ENCODE measurements at regions not wholly inside any gene's neighbourhood (a gene's known extent, or its start where the extent isn't known, plus 50 kb on each side); places are given as distances from the start of the nearest gene placed in this dataset.

DNA sequence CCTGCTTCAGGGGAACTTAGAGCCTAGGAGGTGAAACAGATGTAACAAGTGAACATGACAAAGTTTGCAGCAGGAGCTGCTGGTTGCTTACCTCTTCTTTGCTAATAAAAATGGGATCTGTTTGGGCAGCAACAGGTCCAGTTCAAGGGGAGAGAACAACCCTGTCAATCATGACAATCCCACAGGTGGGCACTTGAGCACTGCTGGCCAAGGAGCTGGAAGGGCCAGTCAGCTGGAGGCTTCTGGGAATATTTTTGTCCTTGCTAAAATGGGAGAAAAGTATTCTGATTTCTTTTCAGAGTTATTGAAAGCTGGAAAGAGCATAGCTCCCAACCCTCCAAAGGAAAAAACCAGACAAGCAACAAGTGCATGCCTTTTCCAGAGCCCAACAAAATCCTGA lies 477.7 kb upstream of the SULF2 start:
- no peak for DNase-seq

DNA sequence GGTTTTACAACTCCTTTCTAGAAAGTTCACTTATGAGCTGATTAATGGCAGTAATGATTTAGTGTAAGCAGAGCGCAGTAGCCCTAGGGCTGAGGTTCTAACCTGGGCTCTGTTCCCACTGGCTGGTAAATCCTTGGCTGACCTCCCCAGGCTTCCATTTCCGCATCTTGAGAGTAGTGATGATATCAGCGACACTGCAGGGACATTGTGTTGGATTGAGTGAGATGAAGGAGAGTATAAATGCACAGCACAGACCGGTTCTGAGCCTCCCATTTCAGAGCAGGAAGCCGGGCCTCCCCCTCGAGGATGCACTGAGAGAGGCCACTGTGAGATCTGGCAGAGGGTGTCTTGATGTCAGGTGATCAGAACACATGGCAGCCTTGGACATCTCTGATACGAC lies 477.2 kb upstream of the SULF2 start:
- peak in 1 of 2 experiments; percentile 40 for DNase-seq

DNA sequence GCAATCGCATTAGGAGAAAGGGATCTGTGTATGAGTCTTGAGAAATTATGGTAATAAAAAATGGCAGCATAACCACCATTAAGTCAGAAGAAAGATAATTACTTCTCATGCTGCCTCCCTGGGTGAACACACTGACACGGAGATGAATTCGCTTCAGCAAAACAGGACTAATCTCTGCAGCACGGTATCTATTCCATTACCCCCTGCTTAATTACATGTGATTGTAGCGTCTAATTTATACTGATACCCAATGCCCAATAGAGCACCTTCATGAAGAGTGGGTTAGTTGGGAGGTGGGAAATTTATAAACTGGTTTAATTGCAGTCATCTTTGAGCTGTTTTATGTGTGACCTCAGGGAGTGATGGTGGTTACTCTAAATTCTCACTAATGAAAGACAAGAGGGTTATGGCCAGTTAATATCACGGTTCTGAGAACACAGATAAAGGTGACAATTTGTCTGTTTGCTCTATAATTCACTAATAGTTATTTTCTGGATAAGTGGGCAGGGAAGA lies 476.2 kb upstream of the SULF2 start:
- DNase-seq = no peak

DNA sequence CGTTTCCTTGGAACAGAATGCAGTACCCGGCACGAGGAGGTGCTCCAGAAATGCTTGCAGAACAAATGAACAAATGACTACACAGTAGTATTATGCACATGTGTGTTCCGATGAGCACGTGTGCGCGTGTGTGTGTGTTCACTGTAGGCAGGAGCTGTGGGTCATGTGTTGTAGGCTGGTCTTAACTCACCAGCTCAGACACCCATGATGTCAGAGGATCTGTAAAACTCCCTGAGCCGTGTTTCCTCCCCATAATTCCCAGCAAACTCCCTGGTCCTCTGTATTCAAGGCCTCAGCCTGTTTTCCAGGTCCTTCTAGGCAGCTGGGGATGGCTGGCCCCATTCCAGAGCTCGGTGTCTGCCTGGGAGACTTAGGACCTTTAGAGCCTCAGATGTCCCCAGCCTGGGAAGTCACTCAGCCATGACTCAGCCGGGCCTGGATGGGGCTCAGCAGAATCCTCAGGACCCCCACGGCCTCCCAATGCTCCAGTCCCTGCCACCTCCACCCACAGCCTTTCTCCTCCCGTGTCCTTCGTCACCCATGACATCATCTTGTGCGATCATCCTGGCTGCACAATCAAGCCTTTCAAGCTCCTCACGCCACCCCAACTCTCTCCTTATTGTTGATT lies 475.0 kb upstream of the SULF2 start:
- DNase-seq = peak; percentile 30 to 59

DNA sequence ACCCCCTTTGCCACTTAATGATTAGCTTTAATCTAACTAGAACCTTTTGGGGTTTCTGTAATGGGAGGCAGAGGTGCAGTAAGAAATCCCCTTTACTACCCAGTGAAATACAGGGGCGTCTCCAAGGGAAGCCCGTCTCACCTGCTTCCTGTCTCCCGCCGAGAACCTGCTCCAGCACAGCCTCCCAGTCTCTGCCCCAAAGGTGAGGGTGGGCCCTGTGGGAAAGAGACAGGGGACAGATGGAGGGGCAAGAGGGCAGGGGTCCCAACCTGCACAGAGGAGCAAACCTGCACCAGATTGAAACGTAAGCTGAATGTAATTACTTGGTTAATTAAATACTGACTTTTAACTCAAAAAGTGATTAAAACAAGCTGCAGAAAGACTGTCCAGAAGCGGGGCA lies 474.2 kb upstream of the SULF2 start:
- DNase-seq = no peak

DNA sequence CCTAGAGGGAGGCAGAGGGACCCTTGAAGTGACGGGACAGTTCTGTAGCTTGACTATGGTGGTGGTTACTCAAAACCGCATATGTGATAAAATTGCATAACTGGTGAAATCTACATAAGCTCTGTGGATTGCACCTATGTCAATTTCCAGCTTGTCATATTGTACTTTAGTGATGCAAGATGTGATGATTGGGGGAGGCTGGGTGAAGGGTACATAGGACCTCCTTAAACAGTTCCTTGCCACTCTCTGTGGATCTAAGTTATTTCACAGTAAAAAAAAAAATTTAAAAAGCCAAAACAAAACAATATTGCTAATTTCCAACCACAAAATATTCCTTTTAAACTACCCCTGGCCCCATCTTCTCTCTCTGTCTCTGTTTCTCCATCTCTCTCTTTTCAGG lies 472.6 kb upstream of the SULF2 start:
- DNase-seq = no peak

DNA sequence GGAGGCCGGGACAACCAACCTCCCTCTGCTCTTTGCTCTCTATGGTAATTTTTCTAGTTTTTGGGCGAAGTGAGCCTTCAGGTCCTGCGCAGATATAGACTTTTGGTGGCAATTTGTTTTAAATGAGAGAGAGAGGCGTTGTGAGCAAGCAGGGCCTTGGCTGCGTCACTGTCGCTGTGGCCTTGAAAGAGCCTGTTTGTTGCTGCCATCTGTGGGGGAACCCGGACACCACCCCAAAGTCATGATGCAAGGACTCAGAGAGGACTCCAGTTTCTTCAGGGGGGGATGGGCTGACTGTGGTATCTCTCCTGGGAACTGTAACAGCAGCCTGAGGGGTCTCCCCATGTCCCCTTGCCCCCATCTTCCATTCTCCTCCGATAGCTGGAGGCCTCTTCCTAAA lies 462.7 kb upstream of the SULF2 start:
- DNase-seq = peak in 1 of 2 experiments; percentile 42

DNA sequence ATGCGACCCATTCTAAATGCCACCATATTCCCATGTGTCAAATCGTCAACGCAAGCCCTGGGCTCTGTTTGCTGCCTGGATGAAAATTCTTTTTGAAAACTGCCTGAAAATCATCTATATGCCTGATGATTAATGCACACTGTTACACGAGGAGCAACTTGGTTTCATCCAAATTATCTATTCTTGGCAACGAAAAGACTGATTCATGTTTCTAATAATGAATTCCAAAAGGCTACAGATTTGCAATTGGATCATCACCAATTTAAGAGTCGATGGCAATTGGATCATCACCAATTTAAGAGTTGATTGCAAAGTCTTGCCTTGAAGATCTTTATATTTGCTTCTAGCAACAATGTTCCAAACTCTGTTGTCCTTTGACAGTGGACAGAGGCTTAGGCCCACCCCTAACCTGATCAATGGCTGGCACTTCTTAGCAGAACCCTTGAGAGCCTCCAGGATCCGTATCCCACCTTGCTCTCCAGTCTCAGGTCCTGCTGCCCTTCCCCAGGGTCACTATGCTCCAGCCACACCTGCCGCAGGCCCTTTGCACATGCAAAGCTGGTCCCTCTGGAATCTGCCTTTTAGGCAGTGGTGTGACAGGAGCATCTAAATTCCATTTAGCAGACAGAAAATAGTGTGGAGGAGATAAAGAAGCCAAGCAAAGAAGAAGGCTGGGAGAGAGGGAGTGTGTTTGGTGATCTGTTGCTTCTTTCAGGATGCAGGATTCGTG lies 460.9 kb upstream of the SULF2 start:
- no peak for DNase-seq

DNA sequence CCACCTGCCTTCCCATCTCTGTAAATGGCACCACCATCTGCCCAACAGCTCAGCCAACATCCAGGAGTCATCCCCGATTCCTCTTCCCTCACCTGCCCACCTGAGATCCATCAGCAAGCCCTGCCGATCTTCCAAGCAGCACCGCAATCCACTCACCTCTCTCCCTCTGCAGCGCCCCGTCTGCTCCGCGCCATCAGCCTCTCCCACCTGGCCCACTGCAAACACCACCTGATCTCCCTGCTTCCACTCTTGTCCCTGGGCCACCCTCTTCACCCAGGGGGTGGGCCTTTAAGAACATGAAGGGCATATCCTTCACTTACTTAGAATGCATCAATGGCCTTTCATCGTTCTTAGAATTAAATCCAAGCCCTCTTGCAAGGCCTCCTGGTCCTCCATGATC lies 457.3 kb upstream of the SULF2 start:
- peak in 1 of 2 experiments; percentile 34 for DNase-seq

DNA sequence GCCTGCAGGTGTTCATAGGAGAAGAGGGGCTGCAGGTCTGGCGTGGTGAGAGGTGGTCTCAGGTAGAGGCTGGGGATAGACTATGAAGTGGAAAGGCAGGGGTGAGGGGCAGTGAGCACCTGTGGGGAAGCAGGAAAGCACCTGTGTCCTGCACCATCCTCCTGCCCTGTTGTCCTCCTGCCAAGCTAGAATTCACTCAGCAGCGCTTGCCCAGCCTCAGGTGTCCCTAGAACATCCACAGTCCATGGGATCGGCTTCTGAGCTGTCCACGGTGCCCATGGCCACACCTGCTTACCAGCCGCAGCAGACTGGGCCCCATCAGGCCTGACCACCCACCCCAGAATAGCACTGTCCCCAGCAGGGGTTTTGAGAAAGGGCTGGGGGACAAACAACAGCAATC lies 456.2 kb upstream of the SULF2 start:
- no peak for DNase-seq

DNA sequence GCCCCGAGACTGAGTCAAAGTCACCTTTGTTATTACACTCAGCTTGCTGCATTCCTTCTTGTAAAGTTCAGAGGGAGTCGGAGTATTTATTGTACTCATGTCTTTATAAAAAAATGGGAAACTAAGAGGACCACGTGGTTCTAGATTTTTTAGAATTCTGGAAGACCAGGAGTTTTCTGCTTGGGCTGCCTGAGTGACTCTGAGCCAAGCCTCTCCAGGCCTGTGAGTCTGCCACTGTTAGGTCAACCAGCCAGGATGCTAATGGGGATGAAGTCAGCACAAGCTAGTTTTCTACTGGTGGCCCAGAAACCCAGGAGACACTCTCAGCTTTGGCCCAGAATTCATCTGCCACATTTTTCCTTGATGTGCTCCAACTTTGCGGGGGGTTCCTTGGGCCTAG lies 453.5 kb upstream of the SULF2 start:
- no peak for DNase-seq

DNA sequence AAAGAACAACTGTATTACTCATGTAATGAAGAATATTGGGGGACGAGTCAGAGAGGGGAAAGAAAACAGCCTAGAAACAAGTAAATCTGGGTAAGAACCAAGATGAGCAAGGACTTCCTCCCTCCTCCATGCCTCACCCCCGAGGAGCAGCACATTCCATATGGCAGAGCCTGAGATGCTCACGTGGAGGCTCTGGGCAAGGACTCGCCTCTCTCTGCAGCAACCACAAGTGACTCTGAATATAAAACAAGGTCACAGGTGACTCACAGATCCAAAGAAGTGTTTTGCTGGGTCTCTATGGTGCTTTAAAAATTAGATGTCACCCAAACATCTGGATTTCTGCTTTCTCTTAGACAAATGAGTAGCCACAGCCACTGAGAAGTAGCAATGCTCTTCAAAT lies 453.0 kb upstream of the SULF2 start:
- no peak for DNase-seq

DNA sequence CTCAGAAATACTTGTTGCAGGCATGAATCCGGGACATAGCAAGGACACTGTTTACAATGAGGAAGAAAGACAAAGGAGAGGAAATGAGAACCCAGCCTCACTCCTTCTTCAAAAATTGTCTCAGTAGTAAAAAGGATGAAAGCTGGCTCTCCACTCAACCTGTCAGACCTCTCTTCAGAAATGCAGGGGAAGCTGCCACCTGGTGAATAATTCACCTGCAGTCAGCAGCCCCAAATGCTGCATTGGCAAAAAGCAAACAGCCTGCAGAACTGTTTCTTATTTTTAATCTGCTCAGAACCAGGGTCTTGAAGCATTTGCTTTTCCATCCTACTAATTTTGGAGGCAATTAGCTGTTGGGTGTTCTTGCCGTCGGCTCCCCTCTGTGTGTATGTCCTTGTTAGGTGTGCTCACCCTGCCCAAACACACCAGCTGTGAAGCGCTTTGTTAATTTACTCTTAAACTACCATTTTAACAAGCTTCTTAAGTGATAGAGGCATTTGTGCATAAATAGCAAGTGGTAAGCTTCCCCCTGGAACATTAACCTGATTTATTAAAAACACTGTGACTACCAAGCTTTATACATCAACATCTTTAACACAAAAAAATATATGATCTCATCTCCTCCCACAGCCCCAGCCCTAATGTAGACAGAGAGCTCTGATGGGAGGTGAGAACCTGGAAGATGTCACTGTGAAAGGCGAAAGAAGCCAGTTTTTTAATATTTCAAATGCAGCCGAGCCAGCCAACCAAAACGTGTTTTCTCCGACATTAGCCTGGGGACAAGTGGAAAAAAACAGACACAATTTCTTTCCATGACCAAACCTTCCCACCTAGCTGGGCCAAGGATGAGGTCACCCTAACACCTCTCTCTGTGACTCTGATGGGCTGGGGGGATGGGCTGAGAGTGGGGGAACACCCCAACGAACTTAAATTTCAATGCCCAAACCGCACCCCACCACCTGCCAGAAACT lies 451.0 kb upstream of the SULF2 start:
- no peak for DNase-seq

DNA sequence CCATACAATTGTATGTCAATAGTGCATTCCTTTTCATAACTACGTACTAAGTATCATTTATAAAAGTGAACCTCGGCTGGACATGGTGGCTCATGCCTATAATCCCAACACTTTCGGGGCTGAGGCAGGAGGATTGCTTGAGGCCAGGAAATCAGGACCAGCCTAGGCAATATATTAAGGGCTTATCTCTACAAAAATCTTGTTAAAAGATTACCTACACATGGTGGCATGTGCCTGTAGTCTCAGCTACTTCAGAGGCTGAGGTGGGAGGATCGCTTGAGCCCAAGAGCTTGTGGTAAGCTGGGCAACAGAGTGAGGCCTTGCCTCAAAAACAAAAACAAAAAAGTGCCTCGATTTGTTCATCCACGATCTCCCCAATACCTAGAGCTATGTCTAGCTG lies 449.7 kb upstream of the SULF2 start:
- DNase-seq = no peak

DNA sequence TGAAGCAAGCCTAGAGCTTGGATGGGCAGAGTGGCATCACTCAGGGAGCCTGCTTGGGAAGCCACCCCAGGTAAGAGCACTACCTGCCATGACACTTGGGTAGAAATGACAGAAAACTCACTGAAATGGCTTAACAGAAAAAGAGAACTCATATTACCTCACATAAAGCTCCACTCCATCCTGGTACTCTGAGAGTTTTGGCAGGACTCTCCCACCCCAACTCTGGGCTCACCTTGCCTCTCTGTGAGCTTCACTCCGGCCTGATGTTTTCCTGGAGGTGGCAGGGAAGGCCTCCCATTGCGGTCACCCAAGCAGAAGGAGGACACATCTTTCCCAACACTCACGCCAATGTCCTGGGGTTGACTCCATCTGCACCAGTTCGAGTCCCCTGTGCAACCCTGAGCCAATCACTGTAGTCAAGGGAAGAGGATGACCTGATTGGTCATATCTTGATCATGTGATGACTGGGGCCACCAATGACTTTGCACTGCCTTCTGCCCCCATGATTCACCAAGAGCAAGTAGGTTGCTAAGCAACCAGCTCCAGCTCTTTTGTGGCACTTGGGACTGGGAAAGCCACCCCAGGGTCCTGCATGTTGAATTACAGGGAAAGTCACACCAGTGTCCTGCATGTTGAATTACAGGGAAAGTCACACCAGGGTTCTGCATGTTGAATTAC lies 446.1 kb upstream of the SULF2 start:
- DNase-seq = no peak

DNA sequence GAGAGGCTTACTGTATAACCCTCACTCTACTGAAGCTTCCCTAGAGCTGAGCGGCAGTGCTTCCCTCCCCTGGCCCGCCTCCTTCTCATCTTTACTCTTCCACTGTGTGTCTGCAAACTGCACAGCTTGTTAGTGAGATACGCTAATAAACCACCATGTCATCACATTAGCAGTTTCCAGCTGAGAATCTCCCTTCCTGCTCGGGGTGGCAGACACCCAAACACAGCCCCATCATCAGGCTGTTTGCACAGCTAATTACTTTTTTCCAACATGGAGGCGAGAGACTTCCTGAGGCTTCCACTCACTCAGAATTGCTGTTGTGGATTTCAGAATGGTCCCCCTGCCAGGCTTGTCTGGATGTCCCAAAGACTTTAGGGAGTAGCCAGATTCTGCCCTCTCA lies 444.9 kb upstream of the SULF2 start:
- DNase-seq = no peak

DNA sequence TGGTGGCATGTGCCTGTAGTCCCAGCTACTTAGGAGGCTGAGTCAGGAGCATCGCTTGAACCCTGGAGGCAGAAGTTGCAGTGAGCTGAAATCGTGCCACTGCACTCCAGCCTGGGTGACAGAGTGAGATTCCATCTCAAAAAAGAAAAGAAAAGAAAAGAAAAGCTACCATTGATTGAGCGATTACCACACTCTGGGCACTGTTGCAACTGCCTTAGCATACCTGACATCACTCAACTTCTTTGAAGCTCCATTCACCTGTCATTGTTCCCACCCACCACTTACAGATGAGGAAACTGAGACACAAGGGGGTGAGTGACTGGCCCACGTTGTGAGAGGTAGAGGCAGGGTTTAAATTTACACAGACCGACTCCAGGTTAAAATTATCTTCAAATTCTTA lies 442.1 kb upstream of the SULF2 start:
- DNase-seq = no peak

DNA sequence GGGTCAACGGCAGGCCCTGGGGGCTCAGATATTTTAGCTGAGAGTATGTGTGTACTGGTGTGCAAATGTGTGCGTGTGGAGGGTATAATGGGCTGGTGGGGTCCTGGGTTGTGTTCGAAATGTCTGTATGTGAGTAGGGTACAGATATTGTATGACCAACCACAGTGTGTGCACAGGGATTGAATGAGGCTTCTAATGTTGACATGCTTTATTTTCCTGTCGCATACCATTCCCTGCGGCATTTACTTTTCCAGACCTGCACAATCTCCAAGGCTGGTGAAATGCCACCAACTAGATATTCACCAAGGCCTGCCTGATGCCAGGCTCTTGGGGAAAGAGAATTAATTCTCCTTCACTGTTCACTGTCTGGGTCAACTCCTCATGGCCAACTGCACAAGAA lies 441.4 kb upstream of the SULF2 start:
- DNase-seq = no peak

DNA sequence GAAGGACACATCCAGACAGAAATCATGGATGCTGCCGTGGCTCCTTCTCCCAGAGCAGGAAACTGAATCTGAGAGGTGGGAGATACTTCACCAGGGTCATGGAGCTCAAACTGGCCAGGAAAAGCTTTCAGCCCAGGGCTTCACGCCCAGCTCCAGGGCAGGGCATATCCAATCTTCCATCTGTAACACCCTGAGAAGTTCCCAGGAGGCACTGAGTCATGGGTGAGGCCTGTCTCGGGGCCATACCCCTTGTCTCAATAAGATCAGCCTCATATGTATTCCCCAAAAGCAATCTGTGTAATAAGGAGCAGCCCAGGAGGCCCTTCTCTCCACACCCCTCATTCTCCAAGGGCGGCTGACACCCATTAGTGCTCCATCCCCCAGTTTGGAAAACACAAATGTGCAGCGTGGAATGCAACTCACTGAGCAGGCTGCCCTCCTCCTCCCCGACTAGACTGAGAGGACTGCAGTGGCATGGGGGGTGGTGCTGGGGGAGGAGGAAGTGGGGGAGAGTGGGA lies 439.3 kb upstream of the SULF2 start:
- no peak for DNase-seq

DNA sequence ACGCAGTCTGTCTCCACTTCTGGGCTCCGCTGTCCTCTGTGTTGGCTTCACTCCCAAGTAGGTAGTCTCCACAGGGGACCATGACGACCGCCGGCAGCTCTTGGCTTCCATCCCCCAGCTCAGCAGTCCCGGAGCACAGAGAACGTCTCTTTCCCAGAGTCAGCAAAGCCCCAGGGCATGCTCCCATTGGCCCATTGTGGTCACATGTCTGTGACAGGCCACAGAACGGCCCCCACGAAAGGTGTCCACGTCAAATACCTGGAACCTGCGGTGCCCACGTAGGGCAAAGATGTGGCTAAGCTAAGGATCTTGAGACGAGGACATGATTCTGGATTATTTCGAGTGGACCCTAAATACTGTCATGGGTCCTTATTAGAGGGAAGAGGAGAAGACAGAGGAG lies 438.4 kb upstream of the SULF2 start:
- no peak for DNase-seq

DNA sequence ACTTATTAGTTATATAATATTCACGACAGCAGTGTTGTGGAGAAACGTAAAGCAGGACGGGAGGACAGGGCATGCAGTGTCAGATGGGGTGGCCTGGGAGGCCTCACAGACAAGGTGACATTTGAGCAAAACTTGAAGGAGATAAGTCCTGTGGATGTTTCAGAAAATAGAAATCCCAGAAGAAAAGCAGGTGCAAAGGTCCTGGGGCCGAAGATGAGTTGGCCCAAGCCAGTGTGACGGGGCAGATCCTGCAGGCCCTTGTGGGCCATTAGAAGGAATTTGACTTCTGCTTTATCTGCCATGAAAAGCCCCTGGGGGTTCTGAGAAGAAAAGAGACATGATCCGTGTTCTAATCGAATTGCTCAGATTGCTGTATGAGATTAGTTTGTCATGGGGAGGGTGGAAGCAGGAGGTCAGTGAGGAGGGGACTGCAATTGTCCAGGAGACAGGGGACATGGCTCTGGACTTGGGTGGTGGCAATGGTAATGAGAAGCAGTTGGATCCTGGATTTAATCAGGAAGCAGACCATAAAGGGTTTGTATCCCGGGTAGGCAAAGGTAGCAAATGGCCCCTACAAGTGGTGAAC lies 437.4 kb upstream of the SULF2 start:
- no peak for DNase-seq

DNA sequence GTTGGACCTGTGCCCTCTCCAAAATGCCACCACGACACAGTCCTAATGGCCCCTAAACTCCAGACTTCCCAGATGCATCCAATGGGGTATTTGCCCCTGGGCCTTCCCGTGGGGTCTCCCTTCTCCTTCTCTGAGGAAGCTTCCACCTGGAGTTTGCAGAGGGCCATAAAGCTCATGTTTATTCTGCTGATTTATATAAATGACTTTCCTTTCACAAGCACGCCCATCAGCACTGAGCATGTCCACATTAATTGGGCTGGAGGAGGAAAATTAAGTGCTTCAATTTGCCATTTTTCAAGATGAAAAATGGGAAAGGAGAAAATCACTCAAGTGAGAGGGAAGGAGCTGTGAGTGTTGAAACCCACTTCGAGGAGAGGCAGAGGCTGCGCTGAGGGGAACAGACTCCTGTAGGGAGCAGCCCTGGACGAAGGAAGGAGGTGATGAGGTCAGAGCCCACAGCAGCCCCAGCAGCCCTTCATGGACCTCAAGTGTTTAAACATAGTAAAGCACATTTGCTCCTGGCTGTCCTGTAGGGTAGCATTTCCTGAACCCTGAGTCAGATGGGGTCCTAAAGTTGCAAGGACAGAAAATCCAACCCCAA lies 434.9 kb upstream of the SULF2 start:
- no peak for DNase-seq

Data from NCI-H524 (cell line).